ENCODE measurements at regions not wholly inside any gene's neighbourhood (a gene's known extent, or its start where the extent isn't known, plus 50 kb on each side); places are given as distances from the start of the nearest gene placed in this dataset.

- in situ Hi-C loops (cut with HindIII; ENCODE audit: extremely low pct_ligation_motif_present, low pct_unique_long_range_greater_than_20kb): no loop called here
- BruUV-seq (replicated peaks): no TSS peak
- no peak overlapping the region for H3K9ac ChIP-seq (ENCODE audit: insufficient read depth, low read depth, low read length)
- H2AFZ ChIP-seq (ENCODE audit: low read length): no peak overlapping the region
- ATAC-seq: no peak
- no peaks in the 10 kb centered on the region for H4K20me1 ChIP-seq (ENCODE audit: insufficient read depth, low read length)
- H3K27ac ChIP-seq (ENCODE audit: extremely low read length, insufficient read depth, low read length): no peak overlapping the region
- FAIRE-seq: no peak
- no peak for DNase-seq (ENCODE audit: low spot score)
- peaks cover 10% of the 10 kb centered on the region for H3K4me1 ChIP-seq (ENCODE audit: insufficient read depth, low read length)
- H3K4me2 ChIP-seq (ENCODE audit: low read depth, low read length): no peak overlapping the region
- H3K4me3 ChIP-seq (replicated peaks in 1 of 3; ENCODE audit: insufficient read depth in 1 of 3, low read depth in 2 of 3, low read length in 3 of 3): no peak overlapping the region
- 93% methylated on average over 5 of the region's 5 CpGs for WGBS (ENCODE audit: low lambda C conversion rate)
- intact Hi-C loops (cut with micrococcal nuclease; ENCODE audit: unreplicated experiment): no loop called here
- H3K9me3 ChIP-seq (ENCODE audit: low read length): no peaks in the 10 kb centered on the region
- CTCF ChIA-PET (ENCODE audit: low intra/inter-chr PET ratio, low total read pairs): no interaction called here
- POLR2A ChIA-PET: interaction anchor here (0.8 kb wide), 1 partner anchor 18 kb away, joined by 3 read pairs; no protein-coding TSS in a partner anchor
- no peaks in the 10 kb centered on the region for H3K79me2 ChIP-seq (ENCODE audit: insufficient read depth, low read length)
- no peak for TF ChIP-seq ARNT (IDR thresholded peaks at IDR 0.05)
- no peak for TF ChIP-seq USF2 (IDR thresholded peaks at IDR 0.05; ENCODE audit: low read depth, low read length)
- no peak for TF ChIP-seq USF2 (CRISPR knock-in tag; IDR thresholded peaks at IDR 0.05; ENCODE audit: borderline replicate concordance)
- TF ChIP-seq CENPT (CRISPR knock-in tag; IDR thresholded peaks at IDR 0.05; ENCODE audit: low read depth): no peak
- no peak for TF ChIP-seq ZNF652 (CRISPR knock-in tag; IDR thresholded peaks at IDR 0.05; ENCODE audit: borderline replicate concordance, low read depth)
- TF ChIP-seq NFIB (CRISPR knock-in tag; IDR thresholded peaks at IDR 0.05; ENCODE audit: borderline replicate concordance): no peak
- TF ChIP-seq TFAP4 (IDR thresholded peaks at IDR 0.05; ENCODE audit: borderline replicate concordance, low read depth): no peak
- no peak for TF ChIP-seq SIX4 (CRISPR knock-in tag; IDR thresholded peaks at IDR 0.05)
- TF ChIP-seq ARID3A (IDR thresholded peaks at IDR 0.05; ENCODE audit: low read depth, low read length): no peak
- no peak for TF ChIP-seq TCF12 (IDR thresholded peaks at IDR 0.05)
- no peak for TF ChIP-seq TCF12 (CRISPR knock-in tag; IDR thresholded peaks at IDR 0.05)
- no peak for TF ChIP-seq ATF2 (CRISPR knock-in tag; IDR thresholded peaks at IDR 0.05)
- TF ChIP-seq KDM5B (CRISPR knock-in tag; IDR thresholded peaks at IDR 0.05; ENCODE audit: borderline replicate concordance): no peak
- TF ChIP-seq FOXM1 (CRISPR knock-in tag; IDR thresholded peaks at IDR 0.05): no peak
- no peak for TF ChIP-seq ZGPAT (CRISPR knock-in tag; IDR thresholded peaks at IDR 0.05)
- no peak for TF ChIP-seq ZNF562 (CRISPR knock-in tag; IDR thresholded peaks at IDR 0.05; ENCODE audit: borderline replicate concordance)
- TF ChIP-seq CENPBD1 (CRISPR knock-in tag; IDR thresholded peaks at IDR 0.05; ENCODE audit: borderline replicate concordance, low read depth): no peak
- H3K27me3 ChIP-seq (ENCODE audit: control insufficient read depth in 1 of 2, insufficient read depth in 2 of 2, low read length in 2 of 2): no peaks in the 10 kb centered on the region
- H3K36me3 ChIP-seq (replicated peaks in 1 of 2; ENCODE audit: control insufficient read depth in 1 of 2, insufficient read depth in 2 of 2, low read length in 2 of 2): no peaks in the 10 kb centered on the region
Observed at GRCh38 chr18:70394672-70395071, 105.8 kb downstream of the SOCS6 start.

Data from HepG2 (cell line).